ENCODE measurements at regions not wholly inside any gene's neighbourhood (a gene's known extent, or its start where the extent isn't known, plus 50 kb on each side); places are given as distances from the start of the nearest gene placed in this dataset.

- H3K9me3 ChIP-seq (ENCODE audit: insufficient read depth, low read depth, low read length): 0 out of 2 replicates have a peak, but pooled peaks cover 2% of the 10 kb centered on the region
- H3K36me3 ChIP-seq (ENCODE audit: insufficient read depth, low read length): no peaks in the 10 kb centered on the region
- 32% methylated on average over 2 of the region's 3 CpGs for WGBS
- H3K4me3 ChIP-seq (ENCODE audit: low read length): no peak overlapping the region
- H3K27me3 ChIP-seq (ENCODE audit: insufficient read depth, low read length): no peaks in the 10 kb centered on the region
- H3K27ac ChIP-seq (ENCODE audit: low read depth, low read length): peak overlapping the region; percentile 66; the same call in 1 of the 2 replicates
- H3K4me1 ChIP-seq (ENCODE audit: insufficient read depth, low read length): peaks cover 26% of the 10 kb centered on the region
- no peak overlapping the region for H3K9ac ChIP-seq (ENCODE audit: low read depth, low read length)
Observed at GRCh38 chr3:83513677-83514076, 1445.1 kb upstream of the CADM2 start.

- H3K27ac ChIP-seq (ENCODE audit: low read depth, low read length): peak overlapping the region; percentile 66; the same call in 1 of the 2 replicates
- no peaks in the 10 kb centered on the region for H3K36me3 ChIP-seq (ENCODE audit: insufficient read depth, low read length)
- no peaks in the 10 kb centered on the region for H3K27me3 ChIP-seq (ENCODE audit: insufficient read depth, low read length)
- 0 out of 2 replicates have a peak, but pooled peaks cover 2% of the 10 kb centered on the region for H3K9me3 ChIP-seq (ENCODE audit: insufficient read depth, low read depth, low read length)
- H3K4me1 ChIP-seq (ENCODE audit: insufficient read depth, low read length): peaks cover 26% of the 10 kb centered on the region
- H3K9ac ChIP-seq (ENCODE audit: low read depth, low read length): peak overlapping the region; percentile 8; the same call in 1 of the 2 replicates
- 54% methylated on average over 6 of the region's 6 CpGs for WGBS
- no peak overlapping the region for H3K4me3 ChIP-seq (ENCODE audit: low read length)
Observed at GRCh38 chr3:83514130-83514914, 1444.5 kb upstream of the CADM2 start.

- 0 out of 2 replicates have a peak, but pooled peaks cover 2% of the 10 kb centered on the region for H3K9me3 ChIP-seq (ENCODE audit: insufficient read depth, low read depth, low read length)
- no peak overlapping the region for H3K4me3 ChIP-seq (ENCODE audit: low read length)
- H3K36me3 ChIP-seq (ENCODE audit: insufficient read depth, low read length): no peaks in the 10 kb centered on the region
- peak overlapping the region; percentile 58; the same call in 1 of the 2 replicates for H3K27ac ChIP-seq (ENCODE audit: low read depth, low read length)
- H3K9ac ChIP-seq (ENCODE audit: low read depth, low read length): no peak overlapping the region; the same call in 1 of the 2 replicates
- no peaks in the 10 kb centered on the region for H3K27me3 ChIP-seq (ENCODE audit: insufficient read depth, low read length)
- 96% methylated on average over 18 of the region's 18 CpGs for WGBS
- peaks cover 26% of the 10 kb centered on the region for H3K4me1 ChIP-seq (ENCODE audit: insufficient read depth, low read length)
Observed at GRCh38 chr3:83515123-83515522, 1443.7 kb upstream of the CADM2 start.

GRCh38 chr3:83523470-83524073 is 1435.2 kb upstream of the CADM2 start:
- H3K36me3 ChIP-seq (ENCODE audit: insufficient read depth, low read length): no peaks in the 10 kb centered on the region
- H3K4me1 ChIP-seq (ENCODE audit: insufficient read depth, low read length): no peaks in the 10 kb centered on the region
- no peaks in the 10 kb centered on the region for H3K27me3 ChIP-seq (ENCODE audit: insufficient read depth, low read length)
- no peaks in the 10 kb centered on the region for H3K9me3 ChIP-seq (ENCODE audit: insufficient read depth, low read depth, low read length)
- WGBS: 16% methylated on average over 7 of the region's 7 CpGs
- no peak overlapping the region for H3K27ac ChIP-seq (ENCODE audit: low read depth, low read length)
- no peak overlapping the region for H3K9ac ChIP-seq (ENCODE audit: low read depth, low read length)
- no peak overlapping the region for H3K4me3 ChIP-seq (ENCODE audit: low read length)

GRCh38 chr3:83524901-83525300 is 1433.9 kb upstream of the CADM2 start:
- Histone ChIP-seq H3K4me3 (ENCODE audit: low read length) (no peak overlapping the region), H3K36me3 (ENCODE audit: insufficient read depth, low read length) (no peaks in the 10 kb centered on the region), H3K4me1 (ENCODE audit: insufficient read depth, low read length) (no peaks in the 10 kb centered on the region), H3K27me3 (ENCODE audit: insufficient read depth, low read length) (no peaks in the 10 kb centered on the region), H3K9ac (ENCODE audit: low read depth, low read length) (no peak overlapping the region), H3K27ac (ENCODE audit: low read depth, low read length) (no peak overlapping the region), H3K9me3 (ENCODE audit: insufficient read depth, low read depth, low read length) (no peaks in the 10 kb centered on the region)
- WGBS: 95% methylated on average over 4 of the region's 5 CpGs

- no peak overlapping the region for H3K4me3 ChIP-seq (ENCODE audit: low read length)
- no peaks in the 10 kb centered on the region for H3K9me3 ChIP-seq (ENCODE audit: insufficient read depth, low read depth, low read length)
- H3K36me3 ChIP-seq (ENCODE audit: insufficient read depth, low read length): no peaks in the 10 kb centered on the region
- H3K9ac ChIP-seq (ENCODE audit: low read depth, low read length): no peak overlapping the region
- WGBS: 96% methylated on average over 3 of the region's 3 CpGs
- no peak overlapping the region for H3K27ac ChIP-seq (ENCODE audit: low read depth, low read length)
- H3K4me1 ChIP-seq (ENCODE audit: insufficient read depth, low read length): no peaks in the 10 kb centered on the region
- H3K27me3 ChIP-seq (ENCODE audit: insufficient read depth, low read length): no peaks in the 10 kb centered on the region
Observed at GRCh38 chr3:83559082-83559481, 1399.7 kb upstream of the CADM2 start.

- Histone ChIP-seq H3K27me3 (ENCODE audit: insufficient read depth, low read length) (no peaks in the 10 kb centered on the region), H3K9ac (ENCODE audit: low read depth, low read length) (0 out of 2 replicates have a peak overlapping the region, but pooled peaks have one; percentile 24), H3K9me3 (ENCODE audit: insufficient read depth, low read depth, low read length) (no peaks in the 10 kb centered on the region), H3K27ac (ENCODE audit: low read depth, low read length) (peak overlapping the region; percentile 19; the same call in 1 of the 2 replicates), H3K4me3 (ENCODE audit: low read length) (no peak overlapping the region), H3K36me3 (ENCODE audit: insufficient read depth, low read length) (no peaks in the 10 kb centered on the region), H3K4me1 (ENCODE audit: insufficient read depth, low read length) (peaks cover 20% of the 10 kb centered on the region)
- 34% methylated on average over 2 of the region's 3 CpGs for WGBS
Observed at GRCh38 chr3:83567935-83568334, 1390.9 kb upstream of the CADM2 start.

- Histone ChIP-seq H3K27ac (ENCODE audit: low read depth, low read length) (no peak overlapping the region), H3K27me3 (ENCODE audit: insufficient read depth, low read length) (no peaks in the 10 kb centered on the region), H3K9me3 (ENCODE audit: insufficient read depth, low read depth, low read length) (no peaks in the 10 kb centered on the region), H3K36me3 (ENCODE audit: insufficient read depth, low read length) (no peaks in the 10 kb centered on the region), H3K9ac (ENCODE audit: low read depth, low read length) (no peak overlapping the region), H3K4me1 (ENCODE audit: insufficient read depth, low read length) (no peaks in the 10 kb centered on the region), H3K4me3 (ENCODE audit: low read length) (no peak overlapping the region)
- whole genome bisulfite sequencing: 97% methylated on average over 3 of the region's 3 CpGs
Observed at GRCh38 chr3:83581546-83581945, 1377.2 kb upstream of the CADM2 start.

- no peaks in the 10 kb centered on the region; the same call in 1 of the 2 replicates for H3K4me1 ChIP-seq (ENCODE audit: insufficient read depth, low read length)
- no peak overlapping the region for H3K27ac ChIP-seq (ENCODE audit: low read depth, low read length)
- no peaks in the 10 kb centered on the region for H3K36me3 ChIP-seq (ENCODE audit: insufficient read depth, low read length)
- no peaks in the 10 kb centered on the region for H3K9me3 ChIP-seq (ENCODE audit: insufficient read depth, low read depth, low read length)
- 88% methylated on average over 2 of the region's 2 CpGs for WGBS
- H3K4me3 ChIP-seq (ENCODE audit: low read length): no peak overlapping the region
- H3K9ac ChIP-seq (ENCODE audit: low read depth, low read length): no peak overlapping the region
- no peaks in the 10 kb centered on the region for H3K27me3 ChIP-seq (ENCODE audit: insufficient read depth, low read length)
Observed at GRCh38 chr3:83601704-83602103, 1357.1 kb upstream of the CADM2 start.

GRCh38 chr3:83622526-83622925 is 1336.3 kb upstream of the CADM2 start:
- Histone ChIP-seq H3K27ac (ENCODE audit: low read depth, low read length) (no peak overlapping the region), H3K9me3 (ENCODE audit: insufficient read depth, low read depth, low read length) (no peaks in the 10 kb centered on the region), H3K4me1 (ENCODE audit: insufficient read depth, low read length) (0 out of 2 replicates have a peak, but pooled peaks cover 5% of the 10 kb centered on the region), H3K27me3 (ENCODE audit: insufficient read depth, low read length) (no peaks in the 10 kb centered on the region), H3K36me3 (ENCODE audit: insufficient read depth, low read length) (no peaks in the 10 kb centered on the region), H3K4me3 (ENCODE audit: low read length) (no peak overlapping the region), H3K9ac (ENCODE audit: low read depth, low read length) (no peak overlapping the region)
- 91% methylated on average over 1 of the region's 2 CpGs for WGBS

- Histone ChIP-seq H3K36me3 (ENCODE audit: insufficient read depth, low read length) (no peaks in the 10 kb centered on the region), H3K4me1 (ENCODE audit: insufficient read depth, low read length) (no peaks in the 10 kb centered on the region), H3K4me3 (ENCODE audit: low read length) (no peak overlapping the region), H3K27me3 (ENCODE audit: insufficient read depth, low read length) (no peaks in the 10 kb centered on the region), H3K27ac (ENCODE audit: low read depth, low read length) (no peak overlapping the region), H3K9ac (ENCODE audit: low read depth, low read length) (no peak overlapping the region), H3K9me3 (ENCODE audit: insufficient read depth, low read depth, low read length) (no peaks in the 10 kb centered on the region)
- whole genome bisulfite sequencing: 80% methylated on average over 1 of the region's 1 CpG
Observed at GRCh38 chr3:83625261-83625660, 1333.5 kb upstream of the CADM2 start.
